Right atrium auricular region (tissue), 2 donors: ENCODE measurements at regions not wholly inside any gene's neighbourhood (a gene's known extent, or its start where the extent isn't known, plus 50 kb on each side); places are given as distances from the start of the nearest gene placed in this dataset.
"Not testable (repeated sequence)": the region's sequence is repeated elsewhere in the genome, so short reads cannot be mapped to it uniquely, and the experiment has no call there.

ENCODE experiments used
- DNase-seq: peaks from one replicate; pipeline ENCODE4 v3.0.0-alpha.2; 2019; ENCODE audit warnings: low spot score
- H3K27ac ChIP-seq, 2 donors: fragments of 200-600 bp; sonication (generic); 1 replicate in 1 of 2; 2 replicates in 1 of 2; pipeline ENCODE4 v1.5.1; 2016 to 2019
- H3K27me3 ChIP-seq, 2 donors: fragments of 200-600 bp; sonication (generic); one replicate each; pipeline versions ENCODE4 v1.5.1 to v1.6.0; 2017 to 2019
- H3K36me3 ChIP-seq: fragments of 200-600 bp; sonication (generic); one replicate; pipeline ENCODE4 v1.5.1; 2016
- H3K4me1 ChIP-seq, 2 donors: fragments of 200-600 bp; sonication (generic); one replicate each; pipeline versions ENCODE4 v1.5.1 to v1.6.0; 2017 to 2019
- H3K4me3 ChIP-seq, 2 donors: fragments of 200-600 bp; sonication (generic); 1 replicate in 1 of 2; 2 replicates in 1 of 2; pipeline ENCODE4 v1.5.1; 2017 to 2019; ENCODE audit warnings: mild to moderate bottlenecking in 1 of 2, moderate library complexity in 1 of 2
- H3K9me3 ChIP-seq, 2 donors: fragments of 200-600 bp; sonication (generic); one replicate each; pipeline ENCODE4 v1.5.1; 2019
- TF ChIP-seq, protein P1 (sequence below), 2 donors: fragments of 200-600 bp; sonication (generic); IDR thresholded peaks; one replicate each; pipeline ENCODE4 v1.5.1; 2019; ENCODE audit warnings: antibody characterized with exemption in 2 of 2

- H3K4me3 ChIP-seq = no peak overlapping the region
- peaks cover 12% of the 10 kb centered on the region for H3K36me3 ChIP-seq
- H3K4me1 ChIP-seq = no peaks in the 10 kb centered on the region
- no peaks in the 10 kb centered on the region for H3K27me3 ChIP-seq
- H3K9me3 ChIP-seq = no peaks in the 10 kb centered on the region
- TF ChIP-seq, protein P1, sequence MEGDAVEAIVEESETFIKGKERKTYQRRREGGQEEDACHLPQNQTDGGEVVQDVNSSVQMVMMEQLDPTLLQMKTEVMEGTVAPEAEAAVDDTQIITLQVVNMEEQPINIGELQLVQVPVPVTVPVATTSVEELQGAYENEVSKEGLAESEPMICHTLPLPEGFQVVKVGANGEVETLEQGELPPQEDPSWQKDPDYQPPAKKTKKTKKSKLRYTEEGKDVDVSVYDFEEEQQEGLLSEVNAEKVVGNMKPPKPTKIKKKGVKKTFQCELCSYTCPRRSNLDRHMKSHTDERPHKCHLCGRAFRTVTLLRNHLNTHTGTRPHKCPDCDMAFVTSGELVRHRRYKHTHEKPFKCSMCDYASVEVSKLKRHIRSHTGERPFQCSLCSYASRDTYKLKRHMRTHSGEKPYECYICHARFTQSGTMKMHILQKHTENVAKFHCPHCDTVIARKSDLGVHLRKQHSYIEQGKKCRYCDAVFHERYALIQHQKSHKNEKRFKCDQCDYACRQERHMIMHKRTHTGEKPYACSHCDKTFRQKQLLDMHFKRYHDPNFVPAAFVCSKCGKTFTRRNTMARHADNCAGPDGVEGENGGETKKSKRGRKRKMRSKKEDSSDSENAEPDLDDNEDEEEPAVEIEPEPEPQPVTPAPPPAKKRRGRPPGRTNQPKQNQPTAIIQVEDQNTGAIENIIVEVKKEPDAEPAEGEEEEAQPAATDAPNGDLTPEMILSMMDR (IDR thresholded peaks at IDR 0.05) = peak; percentile 67 to 98
- no peak overlapping the region for H3K27ac ChIP-seq
- DNase-seq = peak; percentile 65
These were observed 143.8 kb upstream of the CRHR1 start for GRCh38 chr17:45640141-45640850.

GRCh38 chr17:45641541-45641940, 142.6 kb upstream of the CRHR1 start:
- H3K27ac ChIP-seq = no peak overlapping the region
- no peak overlapping the region for H3K4me3 ChIP-seq
- no peaks in the 10 kb centered on the region for H3K9me3 ChIP-seq
- H3K27me3 ChIP-seq = no peaks in the 10 kb centered on the region
- TF ChIP-seq, protein P1 (IDR thresholded peaks at IDR 0.05) = no peak
- H3K36me3 ChIP-seq = peaks cover 8% of the 10 kb centered on the region
- no peaks in the 10 kb centered on the region for H3K4me1 ChIP-seq
- no peak for DNase-seq

DNA sequence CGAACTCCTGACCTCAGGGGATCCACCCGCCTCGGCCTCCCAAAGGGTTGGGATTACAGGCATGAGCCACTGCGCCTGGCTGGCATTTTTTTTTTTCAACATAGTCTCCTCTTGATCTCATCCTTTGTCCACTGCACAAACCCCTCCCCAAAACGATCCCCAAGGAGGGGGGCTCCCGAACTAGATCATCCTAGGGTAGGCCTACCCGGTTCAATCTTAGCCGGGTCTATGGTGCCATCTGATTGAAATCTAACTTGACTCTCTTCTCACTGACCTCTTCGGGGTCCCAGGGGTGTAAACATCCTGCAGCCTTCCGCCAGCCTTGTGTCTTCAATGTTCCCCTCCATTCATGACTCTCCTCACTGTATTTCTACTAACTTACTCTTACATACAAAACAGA, 140.5 kb upstream of the CRHR1 start:
- no peaks in the 10 kb centered on the region for H3K9me3 ChIP-seq
- TF ChIP-seq, protein P1 (IDR thresholded peaks at IDR 0.05) = no peak
- DNase-seq = no peak

DNA sequence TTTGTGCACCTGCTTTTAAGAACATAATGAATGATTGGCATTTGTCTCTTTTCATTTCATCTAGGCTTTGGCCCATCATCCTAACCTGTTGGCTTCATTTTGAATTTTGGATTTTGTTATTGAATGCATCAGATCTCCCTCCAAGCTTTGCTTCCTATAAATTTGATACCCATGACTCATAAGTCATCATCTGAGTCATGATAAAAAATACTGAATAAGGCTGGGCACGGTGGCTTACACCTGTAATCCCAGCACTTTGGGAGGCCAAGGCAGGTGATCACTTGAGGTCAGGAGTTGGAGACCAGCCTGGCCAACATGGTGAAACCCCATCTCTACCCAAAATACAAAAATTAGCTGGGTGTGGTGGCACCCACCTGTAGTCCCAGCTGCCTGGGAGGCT, 139.5 kb upstream of the CRHR1 start:
- H3K27ac ChIP-seq, H3K27me3 ChIP-seq, H3K9me3 ChIP-seq, DNase-seq, H3K4me3 ChIP-seq, H3K4me1 ChIP-seq, H3K36me3 ChIP-seq: not testable (repeated sequence)

More for the DNA sequence above, 140.5 kb upstream of the CRHR1 start:
- no peak overlapping the region for H3K4me3 ChIP-seq
- H3K27ac ChIP-seq = no peak overlapping the region
- H3K27me3 ChIP-seq = no peaks in the 10 kb centered on the region
- H3K4me1 ChIP-seq = no peaks in the 10 kb centered on the region
- H3K36me3 ChIP-seq = peaks cover 8% of the 10 kb centered on the region

- DNase-seq = no peak
- Histone ChIP-seq H3K4me1 (no peaks in the 10 kb centered on the region), H3K27me3 (no peaks in the 10 kb centered on the region), H3K9me3 (no peaks in the 10 kb centered on the region), H3K36me3 (no peaks in the 10 kb centered on the region), H3K4me3 (no peak overlapping the region), H3K27ac (no peak overlapping the region)
- TF ChIP-seq, protein P1 (IDR thresholded peaks at IDR 0.05) = no peak
These were observed 138.8 kb upstream of the CRHR1 start for GRCh38 chr17:45645330-45645729.

DNA sequence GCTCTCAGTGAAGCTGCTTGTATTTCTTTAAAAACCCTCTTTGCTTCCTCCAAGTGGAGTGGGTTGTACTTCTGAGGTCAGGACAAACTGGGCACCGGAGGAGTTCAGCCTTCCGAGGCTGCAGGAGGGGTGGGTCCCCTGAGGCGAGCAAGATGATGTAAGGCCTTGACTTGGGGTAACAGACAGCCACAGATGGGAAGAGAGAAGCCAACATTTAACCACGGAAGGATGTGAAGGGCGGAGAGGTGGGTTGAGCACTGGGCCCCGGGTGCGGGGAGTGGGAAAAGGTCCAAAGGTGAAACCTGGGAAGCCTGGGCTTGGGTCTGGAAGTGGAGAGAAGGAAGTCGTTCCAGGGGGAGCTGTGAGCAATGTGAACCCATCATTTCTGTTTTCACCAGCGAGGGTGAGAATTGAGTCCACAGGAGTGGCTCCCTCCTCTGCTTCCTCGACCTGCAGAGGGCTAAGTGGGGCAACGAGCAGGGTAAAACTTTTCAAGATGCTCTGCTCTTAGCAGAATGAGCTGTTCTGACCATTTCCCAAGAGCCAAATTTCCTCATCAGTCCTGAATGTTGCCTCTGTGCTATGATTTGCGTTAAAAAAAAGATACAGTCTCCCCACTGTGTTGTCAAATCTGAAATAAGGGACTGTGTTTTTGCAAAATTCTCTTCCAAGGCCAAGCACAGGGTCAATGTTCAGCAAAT, 137.7 kb upstream of the CRHR1 start:
- H3K27ac ChIP-seq = no peak overlapping the region
- no peak for DNase-seq
- H3K36me3 ChIP-seq = no peaks in the 10 kb centered on the region
- TF ChIP-seq, protein P1 (IDR thresholded peaks at IDR 0.05) = no peak
- H3K27me3 ChIP-seq = no peaks in the 10 kb centered on the region
- H3K9me3 ChIP-seq = no peaks in the 10 kb centered on the region
- H3K4me1 ChIP-seq = no peaks in the 10 kb centered on the region
- H3K4me3 ChIP-seq = no peak overlapping the region
